IMR-90 (cell line): ENCODE measurements at regions not wholly inside any gene's neighbourhood (a gene's known extent, or its start where the extent isn't known, plus 50 kb on each side); places are given as distances from the start of the nearest gene placed in this dataset.

Experiments
- CEBPB ChIP-seq: IDR thresholded peaks from 2 replicates; pipeline ENCODE4 v1.6.1; 2012; ENCODE audit warnings: low read depth, low read length, improper control_type of control experiment
- CTCF ChIP-seq: conservative IDR thresholded peaks from 2 replicates; pipeline ENCODE4 v1.5.1; 2012; ENCODE audit warnings: mild to moderate bottlenecking, low read depth, low read length, improper control_type of control experiment
- FOS ChIP-seq: fragments of 150-350 bp; IDR thresholded peaks from 2 replicates; pipeline ENCODE4 v1.6.1; 2016; ENCODE audit warnings: low read depth, low read length
- MAFK ChIP-seq: IDR thresholded peaks from 2 replicates; pipeline ENCODE4 v1.6.1; 2012; ENCODE audit warnings: low read depth, low read length, improper control_type of control experiment
- MAZ ChIP-seq: IDR thresholded peaks from 2 replicates; pipeline ENCODE4 v1.6.1; 2012; ENCODE audit warnings: low read depth, mild to moderate bottlenecking, low read length, improper control_type of control experiment, moderate library complexity, borderline replicate concordance
- MXI1 ChIP-seq: IDR thresholded peaks from 2 replicates; pipeline ENCODE4 v1.6.1; 2012; ENCODE audit warnings: low read depth, mild to moderate bottlenecking, low read length, moderate library complexity, borderline replicate concordance
- POLR2A ChIP-seq: IDR thresholded peaks from 2 replicates; pipeline ENCODE4 v1.6.1; 2012; ENCODE audit warnings: mild to moderate bottlenecking, low read depth, low read length
- RCOR1 ChIP-seq: IDR thresholded peaks from 2 replicates; pipeline ENCODE4 v1.6.1; 2012; ENCODE audit warnings: mild to moderate bottlenecking, low read length, improper control_type of control experiment; ENCODE audit not compliant: insufficient replicate concordance
- RFX5 ChIP-seq: IDR thresholded peaks from 2 replicates; pipeline ENCODE4 v1.8.0; 2012; ENCODE audit warnings: low read depth, mild to moderate bottlenecking, low read length, moderate library complexity
- USF2 ChIP-seq: fragments of 150-350 bp; IDR thresholded peaks from 2 replicates; pipeline ENCODE4 v1.6.1; 2017; ENCODE audit warnings: mild to moderate bottlenecking, antibody characterized with exemption, low read length, low read depth

GRCh38 chr2:6159606-6160005 is 467.4 kb downstream of the SOX11 start:
- no peak for TF ChIP-seq POLR2A
- TF ChIP-seq CTCF = no peak
- TF ChIP-seq MAZ = no peak
- no peak for TF ChIP-seq FOS
- no peak for TF ChIP-seq MAFK
- TF ChIP-seq USF2 = no peak
- no peak for TF ChIP-seq RFX5
- no peak for TF ChIP-seq CEBPB
- no peak for TF ChIP-seq RCOR1
- TF ChIP-seq MXI1 = no peak
